ENCODE measurements at regions not wholly inside any gene's neighbourhood (a gene's known extent, or its start where the extent isn't known, plus 50 kb on each side); places are given as distances from the start of the nearest gene placed in this dataset.
"Not testable (repeated sequence)": the region's sequence is repeated elsewhere in the genome, so short reads cannot be mapped to it uniquely, and the experiment has no call there.

- no peak for DNase-seq (ENCODE audit: low read depth in 4 of 4, low spot score in 2 of 4)
Measured at GRCh38 chr3:144771381-144771870, 799.8 kb downstream of the DIPK2A start.

DNA sequence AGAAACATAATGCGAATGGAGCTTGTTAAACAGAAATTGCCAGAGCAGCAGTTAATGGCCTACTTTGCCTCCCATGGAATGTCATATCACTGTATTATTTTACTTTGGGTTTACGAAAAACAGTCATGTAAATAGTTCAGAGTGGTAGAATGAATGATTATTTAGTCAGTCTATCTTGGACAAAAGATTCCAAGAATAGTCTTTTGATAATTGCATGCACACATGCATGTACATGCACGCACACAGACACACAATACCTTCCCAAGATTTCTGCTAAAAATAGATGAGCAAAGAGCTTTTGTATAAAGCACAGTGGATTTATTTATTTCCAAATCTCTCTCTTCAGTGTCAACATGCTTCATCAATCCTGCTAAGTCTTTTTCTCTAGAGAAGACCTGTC is 800.7 kb downstream of the DIPK2A start:
- no peak for DNase-seq (ENCODE audit: low read depth in 4 of 4, low spot score in 2 of 4)

DNA sequence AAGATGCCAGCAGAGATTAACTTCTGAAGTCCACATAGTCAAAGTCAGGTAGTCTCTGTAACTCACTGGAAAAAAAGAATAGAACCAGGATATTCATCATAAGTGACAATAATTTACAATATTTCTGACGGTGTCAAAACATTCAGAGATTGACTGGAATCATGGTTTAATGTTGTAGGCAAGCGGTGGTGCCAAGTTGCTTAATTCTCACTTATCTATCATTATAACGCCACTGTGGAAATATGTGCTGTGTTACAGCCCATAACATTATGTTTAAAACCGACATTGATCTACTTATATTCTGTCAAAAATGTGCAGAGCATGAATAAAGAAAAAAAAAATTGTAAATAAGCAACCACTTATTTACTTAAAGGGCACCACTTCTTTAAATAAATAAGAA is 801.7 kb downstream of the DIPK2A start:
- no peak for DNase-seq (ENCODE audit: low read depth in 4 of 4, low spot score in 2 of 4)

DNA sequence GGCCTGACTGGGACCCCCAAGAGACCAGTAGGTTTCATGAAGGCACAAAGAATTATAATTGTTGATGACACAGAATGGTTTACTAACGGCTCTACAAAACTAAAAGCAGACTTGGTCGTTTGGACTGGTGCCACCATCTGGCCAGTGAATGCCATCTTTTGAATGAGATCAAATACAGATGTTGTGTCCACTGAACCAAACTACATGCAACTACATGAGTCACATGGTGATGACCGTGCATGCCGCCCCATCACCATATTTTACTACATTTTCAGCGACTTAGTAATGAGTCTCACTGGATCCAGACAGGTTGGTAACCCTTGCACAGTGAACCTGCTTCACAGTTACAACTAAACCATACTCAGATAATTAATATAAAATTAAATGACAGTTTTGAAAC is 803.3 kb downstream of the DIPK2A start:
- no peak for DNase-seq (ENCODE audit: low read depth in 4 of 4, low spot score in 2 of 4)

- DNase-seq (ENCODE audit: low read depth in 4 of 4, low spot score in 2 of 4): no peak
Measured at GRCh38 chr3:144775551-144775950, 803.9 kb downstream of the DIPK2A start.

DNA sequence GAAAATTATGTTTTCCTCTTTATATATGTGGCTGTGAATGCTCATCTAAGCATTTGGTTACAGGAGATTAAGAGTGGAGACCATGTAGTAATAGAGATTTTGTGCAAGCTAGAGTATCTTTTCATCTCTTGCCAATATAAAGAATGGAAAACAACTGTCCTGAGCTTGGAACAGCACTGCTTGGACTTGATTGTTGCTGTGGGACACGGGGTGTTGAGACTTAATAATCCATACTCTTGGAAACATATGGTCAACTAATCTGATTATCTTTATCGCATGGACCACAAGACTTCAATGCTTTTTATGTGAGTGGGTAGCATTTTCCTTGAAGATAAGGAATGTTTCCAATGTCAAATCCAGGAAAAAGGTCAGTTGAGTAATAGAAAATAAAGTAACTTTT is 806.3 kb downstream of the DIPK2A start:
- no peak for DNase-seq (ENCODE audit: low read depth in 4 of 4, low spot score in 2 of 4)

GRCh38 chr3:144791034-144791433 is 819.4 kb downstream of the DIPK2A start:
- DNase-seq (ENCODE audit: low read depth in 4 of 4, low spot score in 2 of 4): no peak

DNA sequence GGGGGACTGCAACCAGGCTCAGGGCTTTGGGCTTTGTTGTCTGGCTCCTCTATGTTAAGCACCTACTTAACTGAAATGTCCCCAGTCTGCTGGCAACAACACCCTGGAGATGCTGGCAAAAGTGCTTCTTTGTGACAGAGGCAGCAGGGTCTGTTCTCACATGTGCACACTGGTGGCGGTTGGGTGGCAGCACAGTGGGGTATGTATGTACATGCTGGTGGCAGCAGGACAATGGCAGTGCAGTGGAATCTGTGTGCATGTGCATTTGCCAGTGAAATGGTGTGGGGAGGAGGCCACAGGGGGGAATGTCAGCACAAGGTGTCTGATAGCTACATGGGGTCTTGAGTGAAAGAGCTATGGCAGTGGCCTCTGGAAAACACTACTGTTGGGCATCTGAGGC is 830.3 kb downstream of the DIPK2A start:
- no peak for DNase-seq (ENCODE audit: low read depth in 4 of 4, low spot score in 2 of 4)

DNA sequence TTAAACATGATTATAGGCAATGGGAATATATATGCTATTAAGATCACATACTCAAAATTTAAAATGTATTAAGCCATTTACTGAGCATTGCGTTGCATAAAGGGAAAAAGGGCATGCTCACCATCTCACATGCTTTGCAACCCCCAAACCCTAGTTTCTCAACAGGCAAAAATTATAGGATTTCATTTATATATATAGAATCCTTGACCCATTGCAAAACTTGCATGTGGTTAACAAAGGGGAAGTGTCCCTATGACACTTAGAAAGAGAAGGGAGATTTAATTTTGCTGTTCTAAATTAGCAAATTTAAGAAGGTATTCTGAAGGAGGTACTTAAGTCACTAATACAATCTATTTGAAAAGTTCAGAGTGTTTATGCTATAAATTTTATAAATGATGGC is 837.8 kb downstream of the DIPK2A start:
- no peak for DNase-seq (ENCODE audit: low read depth in 4 of 4, low spot score in 2 of 4)

DNA sequence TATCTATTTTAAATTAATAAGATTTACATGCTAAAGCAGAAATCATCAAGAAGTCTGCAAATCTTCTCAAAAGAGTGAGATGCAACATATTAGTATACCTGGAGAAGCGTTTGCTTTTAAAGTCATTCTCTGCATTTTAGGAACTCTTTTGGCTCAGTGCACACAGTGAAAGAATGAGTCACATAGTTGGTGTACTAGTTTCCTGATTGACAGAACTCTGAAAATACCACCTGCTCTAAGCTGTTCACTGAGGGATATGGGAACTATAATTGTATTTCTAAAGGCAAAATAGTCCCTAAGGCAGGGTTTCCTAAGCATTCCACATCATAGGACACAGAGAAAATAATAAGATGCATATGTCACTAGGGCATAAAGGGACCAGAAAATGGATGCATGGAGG is 838.5 kb downstream of the DIPK2A start:
- DNase-seq (ENCODE audit: low read depth in 4 of 4, low spot score in 2 of 4): no peak

DNA sequence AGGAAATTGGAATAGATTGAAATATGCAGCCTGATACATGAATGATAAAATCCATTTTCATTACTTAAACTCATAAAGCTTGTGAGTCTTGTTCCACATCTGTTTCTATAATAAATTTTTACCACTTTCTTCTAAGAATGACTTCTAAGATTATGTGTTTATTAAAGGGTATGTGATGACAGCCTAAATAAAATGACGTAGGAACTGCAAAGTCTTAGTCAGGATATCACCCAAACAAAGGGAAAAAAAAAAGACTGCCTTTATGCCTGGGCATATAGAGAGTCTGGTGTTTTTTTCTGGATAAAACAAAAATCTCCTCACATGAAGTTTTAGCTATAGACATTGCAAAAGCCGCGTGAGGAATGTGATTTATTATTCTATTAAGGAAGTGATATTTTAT is 844.0 kb downstream of the DIPK2A start:
- no peak for DNase-seq (ENCODE audit: low read depth in 4 of 4, low spot score in 2 of 4)

- no peak for DNase-seq (ENCODE audit: low read depth in 4 of 4, low spot score in 2 of 4)
Measured at GRCh38 chr3:144816323-144816722, 844.7 kb downstream of the DIPK2A start.

GRCh38 chr3:144818973-144819372 is 847.4 kb downstream of the DIPK2A start:
- no peak for DNase-seq (ENCODE audit: low read depth in 4 of 4, low spot score in 2 of 4)

- DNase-seq (ENCODE audit: low read depth in 4 of 4, low spot score in 2 of 4): not testable (repeated sequence)
Measured at GRCh38 chr3:144820232-144820631, 848.6 kb downstream of the DIPK2A start.

DNA sequence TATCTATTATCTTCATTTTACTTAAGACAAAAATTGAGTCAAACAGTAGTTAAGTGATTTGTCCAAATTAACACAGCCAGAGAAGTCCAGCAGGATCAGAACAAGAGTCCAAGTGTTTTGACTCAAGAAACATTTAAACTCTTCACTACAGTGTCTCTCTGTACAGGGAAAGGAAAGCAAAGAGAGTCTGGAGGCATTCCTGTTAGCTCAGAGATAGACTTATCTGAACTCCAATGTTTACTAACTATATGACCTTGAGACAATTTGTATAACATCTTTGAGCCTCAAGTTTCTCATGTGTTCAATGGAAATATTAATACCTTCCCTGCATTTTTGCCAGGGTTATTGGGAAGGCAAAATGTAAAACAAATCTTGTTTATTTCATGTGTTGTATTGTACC is 849.1 kb downstream of the DIPK2A start:
- no peak for DNase-seq (ENCODE audit: low read depth in 4 of 4, low spot score in 2 of 4)

DNA sequence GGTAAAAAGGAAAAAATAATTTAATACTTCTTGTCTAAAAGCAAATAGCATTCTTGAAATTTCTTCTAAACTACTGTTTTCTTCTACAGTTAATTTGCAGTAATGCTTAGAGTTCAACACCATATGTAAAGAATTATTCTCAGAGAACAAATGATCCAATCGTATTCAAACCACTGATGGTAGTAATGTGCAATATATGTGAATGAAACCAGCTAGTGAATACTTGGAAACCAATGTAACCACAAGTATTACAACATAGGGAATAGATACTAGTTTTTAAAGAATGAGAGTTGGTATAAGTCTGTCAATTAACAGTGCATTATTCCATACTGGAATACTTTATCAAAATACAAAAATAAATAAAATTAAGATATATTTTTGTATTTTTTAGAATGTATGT is 850.0 kb downstream of the DIPK2A start:
- no peak for DNase-seq (ENCODE audit: low read depth in 4 of 4, low spot score in 2 of 4)

DNA sequence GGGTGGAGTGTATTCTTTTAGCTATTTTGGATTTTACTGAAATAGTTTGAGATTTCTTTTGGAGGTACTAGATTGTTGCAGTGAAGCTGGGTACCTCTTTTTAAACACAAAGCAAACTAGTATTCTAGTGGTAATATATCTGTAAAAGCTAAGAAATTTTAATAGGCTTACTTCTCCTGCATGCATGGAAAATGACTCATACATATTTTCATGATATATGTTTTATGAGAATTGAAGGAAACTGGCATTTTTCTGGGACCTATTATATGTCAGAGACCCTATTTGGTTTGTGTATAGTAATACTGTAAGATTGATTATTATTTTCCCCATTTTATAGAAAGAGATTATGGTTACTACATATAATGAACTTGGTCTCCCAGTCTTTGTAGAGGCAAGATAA is 851.0 kb downstream of the DIPK2A start:
- DNase-seq (ENCODE audit: low read depth in 4 of 4, low spot score in 2 of 4): no peak

DNA sequence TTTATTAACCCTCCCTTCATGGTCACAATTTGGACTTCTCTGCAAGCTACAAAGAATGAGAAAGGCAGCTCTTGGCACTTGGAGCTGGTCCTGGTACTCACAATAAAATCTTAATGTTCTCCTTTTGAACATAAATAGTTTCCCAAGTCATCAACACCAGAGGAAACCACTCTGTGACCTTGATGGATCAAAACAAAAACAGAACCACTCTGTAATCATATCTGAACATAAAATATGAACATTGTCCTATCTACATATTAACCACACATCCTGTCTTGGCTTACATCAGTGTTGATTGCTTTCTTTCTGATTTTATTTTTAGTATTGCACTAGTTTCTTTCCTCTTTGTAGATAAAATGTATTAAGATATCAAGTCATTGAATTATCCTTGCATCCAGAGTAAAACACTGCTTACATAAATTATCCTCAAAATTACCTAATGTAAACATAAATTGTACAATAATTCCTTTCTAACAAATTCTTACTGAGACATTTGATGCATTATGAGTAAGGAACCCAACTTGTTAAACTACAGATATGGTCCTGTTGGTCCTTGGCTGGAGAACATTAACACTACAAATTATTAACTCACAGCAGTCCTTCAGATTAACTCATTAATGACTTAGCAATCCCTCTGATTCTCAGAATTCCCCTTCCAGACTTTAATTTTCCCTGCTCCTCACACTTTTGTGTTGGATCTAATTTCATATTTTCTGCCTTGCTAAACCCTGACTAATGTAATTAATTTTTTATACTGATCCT is 860.5 kb downstream of the DIPK2A start:
- DNase-seq (ENCODE audit: low read depth in 4 of 4, low spot score in 2 of 4): no peak

DNA sequence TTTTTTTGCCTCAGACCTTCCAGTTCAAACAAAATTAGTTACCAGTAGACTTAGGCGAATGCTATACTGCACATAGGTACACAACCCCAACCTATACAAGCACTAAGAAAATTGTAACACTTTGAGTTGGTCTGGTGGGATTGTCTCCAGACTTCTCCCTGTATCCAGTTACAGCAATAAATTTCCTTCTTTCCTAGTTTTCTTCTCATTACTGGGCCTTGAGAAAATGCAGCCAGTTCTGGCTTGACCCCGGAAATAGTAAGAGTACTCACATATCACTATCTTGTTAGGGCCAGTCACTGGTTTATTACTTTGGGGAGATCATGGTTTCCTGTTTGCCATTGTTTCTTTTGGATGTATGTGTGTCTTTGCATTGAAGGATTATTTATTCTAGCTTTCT is 868.4 kb downstream of the DIPK2A start:
- DNase-seq (ENCODE audit: low read depth in 4 of 4, low spot score in 2 of 4): no peak

DNA sequence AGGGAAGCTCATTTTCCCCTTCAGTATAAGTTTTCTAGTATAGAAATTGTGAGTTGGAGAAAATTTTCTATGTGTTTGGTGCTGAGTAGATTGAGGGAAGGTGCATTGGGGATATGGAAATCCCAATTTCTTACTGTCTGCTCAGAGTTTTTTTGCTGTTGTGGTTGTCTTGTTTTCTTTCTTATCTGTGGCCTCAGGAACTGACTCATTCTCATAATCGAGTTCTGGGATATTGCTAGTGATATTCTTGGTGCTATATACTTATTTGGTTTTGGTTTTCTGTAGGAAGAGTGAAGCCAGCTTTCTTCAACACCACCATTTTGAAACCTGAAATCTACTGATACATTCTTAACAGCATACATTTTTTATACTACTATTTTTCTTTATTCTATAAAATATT is 869.2 kb downstream of the DIPK2A start:
- DNase-seq (ENCODE audit: low read depth in 4 of 4, low spot score in 2 of 4): no peak

DNA sequence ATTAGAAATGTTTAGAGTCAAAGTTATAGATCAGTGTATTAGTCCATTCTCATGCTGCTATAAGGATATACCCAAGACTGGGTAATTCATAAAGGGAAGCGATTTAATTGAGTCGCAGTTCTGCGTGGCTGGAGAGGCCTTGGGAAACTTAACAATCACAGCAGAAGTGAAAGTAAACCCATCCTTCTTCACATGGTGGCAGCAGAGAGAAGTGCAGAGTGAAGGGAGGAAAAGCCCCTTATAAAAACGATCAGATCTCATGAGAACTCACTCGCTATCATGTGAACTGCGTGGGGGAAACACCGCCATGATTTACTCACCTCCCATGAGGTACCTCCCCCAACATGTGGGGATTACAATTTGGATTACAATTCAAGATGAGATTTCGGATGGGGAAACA is 871.5 kb downstream of the DIPK2A start:
- DNase-seq (ENCODE audit: low read depth in 4 of 4, low spot score in 2 of 4): no peak

DNA sequence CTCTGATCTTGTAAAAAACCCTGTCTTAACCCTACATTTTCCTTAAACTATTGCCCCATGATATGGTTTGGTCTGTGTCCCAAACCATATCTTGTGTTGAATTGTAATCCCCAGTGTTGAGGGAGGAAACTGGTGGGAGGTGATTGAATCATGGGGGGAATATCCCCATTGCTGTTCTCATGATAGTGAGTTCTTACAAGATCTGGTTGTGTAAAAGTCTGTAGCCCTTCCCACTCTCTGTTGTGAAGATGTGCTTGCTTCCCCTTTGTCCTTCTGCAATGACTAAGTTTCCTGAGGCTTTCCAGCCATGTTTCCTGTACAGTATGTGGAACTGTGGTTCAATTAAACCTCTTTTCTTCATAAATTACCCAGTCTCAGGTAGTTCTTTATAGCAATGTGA is 881.4 kb downstream of the DIPK2A start:
- no peak for DNase-seq (ENCODE audit: low read depth in 4 of 4, low spot score in 2 of 4)

DNA sequence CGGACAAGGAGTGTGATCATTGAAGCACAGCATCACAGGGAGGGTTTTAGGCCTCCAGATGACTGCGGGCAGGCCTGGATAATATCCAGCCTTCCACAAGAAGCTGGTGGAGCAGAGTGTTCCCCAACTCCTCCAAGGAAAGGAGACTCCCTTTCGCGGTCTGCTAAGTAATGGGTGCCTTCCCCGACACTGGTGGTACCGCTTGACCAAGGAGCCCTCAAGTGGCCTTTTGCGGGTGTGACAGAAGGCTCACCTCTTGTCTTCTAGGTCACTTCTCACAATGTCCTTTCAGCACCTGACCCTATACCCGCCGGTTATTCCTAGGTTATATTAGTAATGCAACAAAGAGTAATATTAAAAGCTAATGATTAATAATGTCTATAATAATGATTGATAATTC is 882.4 kb downstream of the DIPK2A start:
- not testable (repeated sequence) for DNase-seq (ENCODE audit: low read depth in 4 of 4, low spot score in 2 of 4)
